HCT116 (cell line): ENCODE measurements at regions not wholly inside any gene's neighbourhood (a gene's known extent, or its start where the extent isn't known, plus 50 kb on each side); places are given as distances from the start of the nearest gene placed in this dataset.
"Not testable (repeated sequence)": the region's sequence is repeated elsewhere in the genome, so short reads cannot be mapped to it uniquely, and the experiment has no call there.

Experiments
- ATAC-seq: fragments of 200-7000 bp; cut with Tn5 transposase; 2 replicates; pipeline ENCODE4 v1.9.1; 2020; ENCODE audit warnings: mild to moderate bottlenecking, moderate library complexity
- BruUV-seq: library from RNA; stranded (reverse); fragments of 400-500 nt; replicated peaks from 2 replicates; lab custom pipeline; 2021; lab: Mats Ljungman, UMichigan
- CTCF ChIA-PET: fragments of 300-600 bp; sonication (Branson Sonifier 250); formaldehyde crosslinking; loops from one replicate; lab custom pipeline; 2021; ENCODE audit warnings: antibody characterized with exemption; lab: Charles Lee
- POLR2A ChIA-PET: fragments of 300-600, 350-600 bp; sonication (Branson Sonifier 250); formaldehyde crosslinking; loops from one replicate; lab custom pipeline; 2021; ENCODE audit warnings: antibody characterized with exemption; lab: Charles Lee
- RAD21 ChIA-PET, 2 experiments: fragments of 300-600 bp; sonication (Branson Sonifier 250); formaldehyde crosslinking; loops; one replicate each; lab custom pipeline; 2023; ENCODE audit warnings: low total read pairs in 2 of 2; ENCODE audit not compliant: uncharacterized antibody in 2 of 2, unreplicated experiment in 2 of 2, low non-redundant PET in 1 of 2; lab: Charles Lee
- DNase-seq: peaks from one replicate; pipeline ENCODE4 v3.0.0-alpha.2; 2010; ENCODE audit warnings: low read depth, low spot score
- H2AFZ ChIP-seq: fragments of 200-600 bp; shearing (Covaris generic), sonication (generic); 2 replicates; pipeline ENCODE4 v1.6.1; 2017; ENCODE audit warnings: low read depth, mixed run types, mixed read lengths, antibody characterized with exemption, low read length; ENCODE audit not compliant: poor library complexity, severe bottlenecking
- H3K27ac ChIP-seq: 2 replicates; pipeline ENCODE4 v1.5.1; 2012; ENCODE audit warnings: low read depth, low read length
- H3K27me3 ChIP-seq: fragments of 200-600 bp; sonication (generic); 2 replicates; pipeline ENCODE4 v1.6.1; 2016; ENCODE audit warnings: mixed run types, low read length, mixed read lengths; ENCODE audit not compliant: insufficient read depth
- H3K36me3 ChIP-seq, 2 experiments: fragments of 200-500 bp in 1 of 2; fragments of 200-600 bp in 1 of 2; sonication (Bioruptor generic) in 1 of 2; sonication (generic) in 1 of 2; 2 replicates each; pipeline versions ENCODE4 v1.5.1 to v1.6.1; 2014 to 2016; ENCODE audit warnings: low read length in 2 of 2, inconsistent platforms in 1 of 2, mixed read lengths in 1 of 2, mixed run types in 1 of 2; ENCODE audit not compliant: insufficient read depth in 2 of 2, control insufficient read depth in 1 of 2
- H3K4me1 ChIP-seq, 2 experiments: fragments of 200-600 bp in 1 of 2; sonication (generic) in 1 of 2; 2 replicates each; pipeline versions ENCODE4 v1.5.1 to v1.6.1; 2012 to 2017; ENCODE audit warnings: low read length in 2 of 2, inconsistent platforms in 1 of 2, mild to moderate bottlenecking in 1 of 2, mixed read lengths in 1 of 2, mixed run types in 1 of 2, moderate library complexity in 1 of 2; ENCODE audit not compliant: insufficient read depth in 2 of 2, control insufficient read depth in 1 of 2
- H3K4me2 ChIP-seq: fragments of 200-600 bp; sonication (generic); 2 replicates; pipeline ENCODE4 v1.6.1; 2017; ENCODE audit warnings: mixed run types, low read length, mixed read lengths
- H3K4me3 ChIP-seq, 2 experiments: fragments of 200-600 bp in 1 of 2; sonication (generic) in 1 of 2; replicated peaks in 1 of 2; 2 replicates each; pipeline ENCODE4 v1.5.1; 2011 to 2016; ENCODE audit warnings: low read length in 2 of 2, control low read depth in 1 of 2, low read depth in 1 of 2, mild to moderate bottlenecking in 1 of 2, mixed read lengths in 1 of 2, mixed run types in 1 of 2
- H3K79me2 ChIP-seq: fragments of 200-600 bp; sonication (generic); 2 replicates; pipeline ENCODE4 v1.6.1; 2017; ENCODE audit warnings: mild to moderate bottlenecking, mixed run types, low read length, moderate library complexity, mixed read lengths; ENCODE audit not compliant: insufficient read depth
- H3K9ac ChIP-seq: fragments of 200-600 bp; sonication (generic); 2 replicates; pipeline ENCODE4 v1.6.1; 2016; ENCODE audit warnings: low read length, mixed read lengths
- H3K9me2 ChIP-seq: fragments of 200-600 bp; sonication (generic), shearing (Covaris generic); 2 replicates; pipeline ENCODE4 v1.6.1; 2017; ENCODE audit warnings: mixed run types, mild to moderate bottlenecking, moderate library complexity; ENCODE audit not compliant: insufficient read depth
- H3K9me3 ChIP-seq, 2 experiments: fragments of 200-500 bp in 1 of 2; fragments of 200-600 bp in 1 of 2; sonication (Bioruptor generic) in 1 of 2; sonication (generic) in 1 of 2; 2 replicates each; pipeline ENCODE4 v1.6.1; 2014 to 2017; ENCODE audit warnings: low read length in 2 of 2, mixed read lengths in 2 of 2, inconsistent platforms in 1 of 2, low read depth in 1 of 2, mild to moderate bottlenecking in 1 of 2, mixed run types in 1 of 2, moderate library complexity in 1 of 2; ENCODE audit not compliant: control insufficient read depth in 1 of 2, insufficient read depth in 1 of 2
- H4K20me1 ChIP-seq: fragments of 200-600 bp; sonication (generic), shearing (Covaris generic); 2 replicates; pipeline ENCODE4 v1.6.1; 2017; ENCODE audit warnings: mixed run types, mild to moderate bottlenecking, moderate library complexity; ENCODE audit not compliant: insufficient read depth
- CTCF ChIP-seq, 3 experiments: fragments of 200-600 bp in 1 of 3; sonication (generic) in 1 of 3; IDR thresholded peaks in 2 of 3; conservative IDR thresholded peaks in 1 of 3; 2 replicates each; pipeline ENCODE4 v1.5.1; 2012 to 2017; ENCODE audit warnings: low read depth in 2 of 3, low read length in 2 of 3, antibody characterized with exemption in 1 of 3, borderline replicate concordance in 1 of 3, control low read depth in 1 of 3, mild to moderate bottlenecking in 1 of 3, mixed read lengths in 1 of 3, mixed run types in 1 of 3, moderate library complexity in 1 of 3; ENCODE audit not compliant: insufficient read depth in 1 of 3
- POLR2AphosphoS5 ChIP-seq: IDR thresholded peaks from 2 replicates; pipeline ENCODE4 v1.6.1; 2011; ENCODE audit warnings: mild to moderate bottlenecking, low read depth, low read length, moderate library complexity
- SP1 ChIP-seq: IDR thresholded peaks from 2 replicates; pipeline ENCODE4 v1.6.1; 2012; ENCODE audit warnings: low read depth
- SRF ChIP-seq: IDR thresholded peaks from 2 replicates; pipeline ENCODE4 v1.6.1; 2012; ENCODE audit warnings: low read depth
- YY1 ChIP-seq: IDR thresholded peaks from 2 replicates; pipeline ENCODE4 v1.6.1; 2011; ENCODE audit warnings: low read length, low read depth, moderate library complexity, mild to moderate bottlenecking; ENCODE audit not compliant: insufficient replicate concordance; ENCODE audit errors: extremely low read depth
- ZFX ChIP-seq: fragments of 450-650 bp; IDR thresholded peaks from 2 replicates; pipeline ENCODE4 v1.6.1; 2017
- intact Hi-C: fragments of 100-400 bp; cut with micrococcal nuclease; formaldehyde crosslinking; loops from 2 replicates; pipeline ENCODE4 v1.10.0; 2022

GRCh38 chr1:223992456-223993246, 121.3 kb upstream of the FBXO28 start:
- POLR2A ChIA-PET, result interaction anchor here (1.6 kb wide), 1 partner anchor 58 kb away, joined by 5 read pairs; no protein-coding TSS in a partner anchor

GRCh38 chr1:223991297-223991857, 122.5 kb upstream of the FBXO28 start:
- H2AFZ ChIP-seq, H3K9me2 ChIP-seq, H3K4me1 ChIP-seq, RAD21 ChIA-PET, H3K27me3 ChIP-seq, H3K9me3 ChIP-seq, ATAC-seq, H3K27ac ChIP-seq, H4K20me1 ChIP-seq, DNase-seq, H3K79me2 ChIP-seq, BruUV-seq, POLR2A ChIA-PET, H3K36me3 ChIP-seq, CTCF ChIA-PET: not testable (repeated sequence)
- peak overlapping the region; percentile 58 to 62 for H3K4me3 ChIP-seq
- peak overlapping the region; percentile 41 for H3K4me2 ChIP-seq
- TF ChIP-seq CTCF (IDR thresholded peaks at IDR 0.05 in 2 of 3, conservative IDR thresholded peaks at IDR 0.05 in 1 of 3; ENCODE audit: borderline replicate concordance in 1 of 3, insufficient read depth in 1 of 3, low read depth in 2 of 3, low read length in 2 of 3), result 0 out of 6 replicates have a peak, but pooled peaks of 1 of the 3 experiments have one; percentile 11
- intact Hi-C loops, result loop anchor here (5.0 kb wide), 1 partner anchor 294 kb away; no protein-coding TSS in a partner anchor
- peak overlapping the region; percentile 69; the same call in 1 of the 2 replicates for H3K9ac ChIP-seq

More at GRCh38 chr1:223992456-223993246, 121.3 kb upstream of the FBXO28 start:
- H3K79me2 ChIP-seq, H3K36me3 ChIP-seq, H3K9me2 ChIP-seq, RAD21 ChIA-PET, CTCF ChIA-PET, H3K27me3 ChIP-seq, H2AFZ ChIP-seq, H4K20me1 ChIP-seq, H3K9me3 ChIP-seq, H3K4me1 ChIP-seq: not testable (repeated sequence)
- intact Hi-C loops, result loop anchor here (5.0 kb wide), 1 partner anchor 295 kb away; no protein-coding TSS in a partner anchor
- peak overlapping the region; percentile 63 for H3K4me2 ChIP-seq
- H3K4me3 ChIP-seq, result peak overlapping the region; percentile 58 to 62
- ATAC-seq (peak; percentile 98), DNase-seq (peak; percentile 95)
- BruUV-seq, result TSS peak; percentile 53
- peak overlapping the region; percentile 56 for H3K27ac ChIP-seq
- peak; percentile 69 for TF ChIP-seq POLR2AphosphoS5
- TF ChIP-seq ZFX, result 0 out of 2 replicates have a peak, but pooled peaks have one; percentile 11
- TF ChIP-seq SP1, result peak; percentile 86
- TF ChIP-seq SRF, result peak; percentile 76
- peak; percentile 78 for TF ChIP-seq YY1
- peak overlapping the region; percentile 69 for H3K9ac ChIP-seq

- H3K36me3 ChIP-seq, H4K20me1 ChIP-seq, POLR2A ChIA-PET, H3K9me2 ChIP-seq, H3K4me3 ChIP-seq, BruUV-seq, intact Hi-C loops, H3K9ac ChIP-seq, H3K79me2 ChIP-seq, H3K27ac ChIP-seq, RAD21 ChIA-PET, DNase-seq, ATAC-seq, H3K4me2 ChIP-seq, H2AFZ ChIP-seq, H3K27me3 ChIP-seq, CTCF ChIA-PET, H3K9me3 ChIP-seq, H3K4me1 ChIP-seq: not testable (repeated sequence)
Observed at GRCh38 chr1:223961985-223962384, 116.2 kb upstream of the TP53BP2 start.
